ENCODE measurements at regions not wholly inside any gene's neighbourhood (a gene's known extent, or its start where the extent isn't known, plus 50 kb on each side); places are given as distances from the start of the nearest gene placed in this dataset.
"Not testable (repeated sequence)": the region's sequence is repeated elsewhere in the genome, so short reads cannot be mapped to it uniquely, and the experiment has no call there.

GRCh38 chr7:81484261-81484660 lies 285.6 kb downstream of the HGF start:
- Histone ChIP-seq H3K27ac (peak overlapping the region in 1 of 4 donors; percentile 4), H3K4me1 (peaks cover 0 to 13% (median 10%) of the 10 kb centered on the region in 4 donors), H3K36me3 (no peaks in the 10 kb centered on the region), H3K9me3 (no peaks in the 10 kb centered on the region), H3K27me3 (no peaks in the 10 kb centered on the region), H3K4me3 (no peak overlapping the region)
- no peak for DNase-seq
- intact Hi-C loops (cut with DNase I), result no loop called here
- WGBS, 2 donors, result 59 to 74% methylated on average over 3 of the region's 3 CpGs
- TF ChIP-seq POLR2AphosphoS5 (IDR thresholded peaks at IDR 0.05) (no peak), EP300 (IDR thresholded peaks at IDR 0.05) (no peak), POLR2A (IDR thresholded peaks at IDR 0.05) (no peak)
- TF ChIP-seq, protein P1, sequence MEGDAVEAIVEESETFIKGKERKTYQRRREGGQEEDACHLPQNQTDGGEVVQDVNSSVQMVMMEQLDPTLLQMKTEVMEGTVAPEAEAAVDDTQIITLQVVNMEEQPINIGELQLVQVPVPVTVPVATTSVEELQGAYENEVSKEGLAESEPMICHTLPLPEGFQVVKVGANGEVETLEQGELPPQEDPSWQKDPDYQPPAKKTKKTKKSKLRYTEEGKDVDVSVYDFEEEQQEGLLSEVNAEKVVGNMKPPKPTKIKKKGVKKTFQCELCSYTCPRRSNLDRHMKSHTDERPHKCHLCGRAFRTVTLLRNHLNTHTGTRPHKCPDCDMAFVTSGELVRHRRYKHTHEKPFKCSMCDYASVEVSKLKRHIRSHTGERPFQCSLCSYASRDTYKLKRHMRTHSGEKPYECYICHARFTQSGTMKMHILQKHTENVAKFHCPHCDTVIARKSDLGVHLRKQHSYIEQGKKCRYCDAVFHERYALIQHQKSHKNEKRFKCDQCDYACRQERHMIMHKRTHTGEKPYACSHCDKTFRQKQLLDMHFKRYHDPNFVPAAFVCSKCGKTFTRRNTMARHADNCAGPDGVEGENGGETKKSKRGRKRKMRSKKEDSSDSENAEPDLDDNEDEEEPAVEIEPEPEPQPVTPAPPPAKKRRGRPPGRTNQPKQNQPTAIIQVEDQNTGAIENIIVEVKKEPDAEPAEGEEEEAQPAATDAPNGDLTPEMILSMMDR (IDR thresholded peaks at IDR 0.05), result no peak

DNA sequence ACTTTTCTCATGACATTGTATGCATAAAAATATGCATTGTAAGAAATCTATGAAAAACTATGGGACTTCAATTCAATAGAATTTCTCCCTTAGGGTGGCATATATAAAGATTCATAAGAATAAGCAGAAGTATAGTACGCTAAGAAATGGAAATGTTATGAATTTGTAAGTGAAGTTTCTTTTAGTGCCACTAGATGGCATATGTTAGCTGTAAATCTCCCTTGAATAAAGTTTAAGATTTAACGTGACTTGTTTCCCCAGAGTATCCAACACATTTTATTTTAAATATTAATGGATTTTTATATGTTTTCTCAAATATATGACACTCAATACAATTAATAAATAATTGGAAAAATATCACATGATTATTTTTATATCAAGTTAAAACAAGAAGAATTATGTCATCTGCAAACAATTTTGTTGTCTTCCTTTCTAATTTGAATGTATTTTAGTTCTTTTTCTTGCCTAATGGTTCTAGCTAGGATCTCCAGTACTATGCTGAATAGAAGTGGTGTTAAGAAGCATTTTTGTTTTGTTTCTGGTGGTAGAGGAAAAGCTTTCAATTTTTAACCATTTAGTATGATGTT lies 287.2 kb downstream of the HGF start:
- 1 to 4% methylated on average over 2 of the region's 2 CpGs for WGBS, 2 donors
- TF ChIP-seq, protein P1 (IDR thresholded peaks at IDR 0.05), result peak; percentile 27 to 62 (median 53)
- TF ChIP-seq EP300 (IDR thresholded peaks at IDR 0.05) (no peak), POLR2AphosphoS5 (IDR thresholded peaks at IDR 0.05) (no peak)
- no peaks in the 10 kb centered on the region for H3K9me3 ChIP-seq
- H3K27me3 ChIP-seq, result no peaks in the 10 kb centered on the region
- peaks cover 0 to 13% (median 10%) of the 10 kb centered on the region in 4 donors for H3K4me1 ChIP-seq
- no peak for DNase-seq
- H3K27ac ChIP-seq, result no peak overlapping the region
- no peaks in the 10 kb centered on the region for H3K36me3 ChIP-seq
- H3K4me3 ChIP-seq, result no peak overlapping the region
- intact Hi-C loops (cut with DNase I), result no loop called here

- Histone ChIP-seq H3K27me3 (no peaks in the 10 kb centered on the region), H3K4me1 (peaks cover 0 to 4% (median 2%) of the 10 kb centered on the region in 4 donors), H3K36me3 (no peaks in the 10 kb centered on the region), H3K9me3 (no peaks in the 10 kb centered on the region), H3K27ac (no peak overlapping the region), H3K4me3 (no peak overlapping the region)
- no peak for DNase-seq
- TF ChIP-seq, protein P1 (IDR thresholded peaks at IDR 0.05), result no peak
- TF ChIP-seq EP300 (IDR thresholded peaks at IDR 0.05) (no peak), POLR2A (IDR thresholded peaks at IDR 0.05) (no peak), POLR2AphosphoS5 (IDR thresholded peaks at IDR 0.05) (no peak)
- intact Hi-C loops (cut with DNase I), result no loop called here
- WGBS, 2 donors, result 50 to 72% methylated on average over 5 of the region's 5 CpGs
Observed at GRCh38 chr7:81478664-81479063, 291.2 kb downstream of the HGF start.

DNA sequence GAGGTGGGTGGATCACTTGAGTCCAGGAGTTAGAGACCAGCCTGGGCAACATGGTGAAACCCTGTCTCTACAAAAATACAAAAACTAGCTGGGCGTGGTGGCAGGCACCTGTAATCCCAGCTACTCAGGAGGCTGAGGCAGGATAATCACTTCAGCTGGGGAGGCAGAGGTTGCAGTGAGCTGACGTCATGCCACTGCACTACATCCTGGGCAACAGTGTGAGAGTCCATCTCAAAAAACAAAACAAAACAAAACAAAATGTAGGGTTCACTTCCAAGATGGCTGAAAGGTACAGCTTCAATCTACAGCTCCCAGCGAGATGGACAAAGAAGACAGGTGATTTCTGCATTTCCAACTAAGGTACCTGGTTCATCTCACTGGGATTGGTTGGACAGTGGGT lies 291.6 kb downstream of the HGF start:
- DNase-seq; H3K27ac ChIP-seq; H3K4me3 ChIP-seq; H3K27me3 ChIP-seq; H3K9me3 ChIP-seq; H3K36me3 ChIP-seq; intact Hi-C loops (cut with DNase I); H3K4me1 ChIP-seq: not testable (repeated sequence)
- 59 to 67% methylated on average over 3 of the region's 3 CpGs for WGBS, 2 donors

GRCh38 chr7:81473236-81473635 lies 296.6 kb downstream of the HGF start:
- H3K36me3 ChIP-seq, result no peaks in the 10 kb centered on the region
- H3K4me3 ChIP-seq, result no peak overlapping the region
- intact Hi-C loops (cut with DNase I), result no loop called here
- DNase-seq, result no peak
- no peak overlapping the region for H3K27ac ChIP-seq
- 75 to 92% methylated on average over 6 of the region's 6 CpGs for WGBS, 2 donors
- peaks cover 0 to 9% (median 3%) of the 10 kb centered on the region in 4 donors for H3K4me1 ChIP-seq
- H3K9me3 ChIP-seq, result no peaks in the 10 kb centered on the region
- no peaks in the 10 kb centered on the region for H3K27me3 ChIP-seq
- TF ChIP-seq, protein P1 (IDR thresholded peaks at IDR 0.05), result no peak
- no peak for TF ChIP-seq POLR2AphosphoS5 (IDR thresholded peaks at IDR 0.05)

All from sigmoid colon (tissue), 6 donors.